AG04449 (cell line): ENCODE measurements at regions not wholly inside any gene's neighbourhood (a gene's known extent, or its start where the extent isn't known, plus 50 kb on each side); places are given as distances from the start of the nearest gene placed in this dataset.

Source experiments
- CTCF ChIA-PET: fragments of 350-600 bp; formaldehyde crosslinking; extraction: SDS; loops from one replicate; lab custom pipeline; 2021; ENCODE audit warnings: antibody characterized with exemption; lab: Yijun Ruan, JAX
- POLR2A ChIA-PET: fragments of 400-600, 350-600 bp; formaldehyde crosslinking; extraction: SDS; loops from one replicate; lab custom pipeline; 2020; ENCODE audit warnings: antibody characterized with exemption, inconsistent platforms; lab: Yijun Ruan, JAX
- DNase-seq: peaks from one replicate; pipeline ENCODE4 v3.0.0-alpha.2; 2010; ENCODE audit warnings: low read depth, low spot score
- H3K4me3 ChIP-seq: 2 replicates; pipeline ENCODE4 v1.5.1; 2011; ENCODE audit warnings: low read depth, mild to moderate bottlenecking, control low read depth, low read length
- CTCF ChIP-seq: IDR thresholded peaks from one replicate; pipeline ENCODE4 v1.5.1; 2011; ENCODE audit warnings: mild to moderate bottlenecking, moderate library complexity, low read length, control low read depth, inconsistent platforms; ENCODE audit not compliant: insufficient read depth; ENCODE audit errors: missing control alignments

- H3K4me3 ChIP-seq: no peak overlapping the region
- POLR2A ChIA-PET: no interaction called here
- CTCF ChIA-PET: no interaction called here
Measured at GRCh38 chr12:115449526-115449925, 765.6 kb upstream of the TBX3 start.

GRCh38 chr12:115444346-115444745, 760.4 kb upstream of the TBX3 start:
- DNase-seq: no peak
- CTCF ChIA-PET: interaction anchor here (0.9 kb wide), 1 partner anchor 13 kb away, joined by 3 read pairs; no protein-coding TSS in a partner anchor
- TF ChIP-seq CTCF: no peak
- H3K4me3 ChIP-seq: no peak overlapping the region
- POLR2A ChIA-PET: no interaction called here

More at GRCh38 chr12:115449526-115449925, 765.6 kb upstream of the TBX3 start:
- no peak for DNase-seq
- no peak for TF ChIP-seq CTCF

- POLR2A ChIA-PET: no interaction called here
Measured at GRCh38 chr12:115443351-115443938, 759.5 kb upstream of the TBX3 start.

DNA sequence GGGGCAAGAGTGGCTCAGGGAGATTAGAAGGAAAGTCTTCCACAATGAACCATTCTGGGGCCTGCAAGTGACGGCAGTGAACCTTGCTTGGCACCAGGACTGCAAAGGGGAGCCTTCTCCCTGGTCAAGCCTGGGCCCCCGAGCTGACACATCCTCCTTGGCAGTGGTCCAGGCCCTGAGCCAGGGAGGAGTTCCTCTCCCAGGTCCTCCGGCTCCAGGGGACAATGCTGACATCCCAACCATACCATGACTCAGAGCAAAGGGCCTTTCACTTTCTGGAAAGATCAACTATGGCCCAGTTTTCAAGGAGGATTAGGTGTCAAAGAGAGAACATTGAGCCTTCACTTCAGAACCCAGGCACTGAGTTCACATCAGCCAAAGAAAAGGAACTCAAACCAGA, 756.5 kb upstream of the TBX3 start:
- POLR2A ChIA-PET: no interaction called here
- no peak for TF ChIP-seq CTCF
- CTCF ChIA-PET: no interaction called here
- H3K4me3 ChIP-seq: no peak overlapping the region
- peak; percentile 14 for DNase-seq

More at GRCh38 chr12:115443351-115443938, 759.5 kb upstream of the TBX3 start:
- DNase-seq: no peak
- H3K4me3 ChIP-seq: no peak overlapping the region
- no peak for TF ChIP-seq CTCF
- CTCF ChIA-PET: no interaction called here

DNA sequence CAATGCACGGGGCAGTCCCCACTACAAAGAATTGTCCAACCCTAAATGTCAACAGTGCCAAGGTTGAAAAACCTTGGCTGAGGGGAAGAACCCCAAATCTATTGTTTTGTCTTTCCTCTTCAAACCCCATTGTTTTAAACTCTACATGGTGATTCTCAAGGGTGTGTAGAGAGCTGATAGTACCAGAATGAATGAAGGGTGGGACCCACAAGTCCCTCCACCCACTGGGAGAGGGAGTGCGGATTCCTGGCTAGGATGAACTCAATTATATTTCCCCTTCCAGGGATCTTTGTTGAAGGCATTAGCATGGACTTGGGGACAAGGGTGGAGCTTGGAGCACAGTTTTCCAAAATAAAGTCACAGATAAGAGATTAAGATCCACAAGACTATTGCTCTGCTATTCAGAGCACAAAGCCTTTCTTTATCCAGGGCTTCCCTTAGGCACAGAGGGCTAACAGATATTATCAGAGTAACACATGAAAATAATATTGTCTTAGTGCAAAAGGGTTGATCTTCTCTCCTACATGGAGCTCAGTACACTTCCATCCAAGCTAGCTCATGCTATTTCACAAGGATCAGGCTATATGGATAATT, 755.1 kb upstream of the TBX3 start:
- CTCF ChIA-PET: no interaction called here

DNA sequence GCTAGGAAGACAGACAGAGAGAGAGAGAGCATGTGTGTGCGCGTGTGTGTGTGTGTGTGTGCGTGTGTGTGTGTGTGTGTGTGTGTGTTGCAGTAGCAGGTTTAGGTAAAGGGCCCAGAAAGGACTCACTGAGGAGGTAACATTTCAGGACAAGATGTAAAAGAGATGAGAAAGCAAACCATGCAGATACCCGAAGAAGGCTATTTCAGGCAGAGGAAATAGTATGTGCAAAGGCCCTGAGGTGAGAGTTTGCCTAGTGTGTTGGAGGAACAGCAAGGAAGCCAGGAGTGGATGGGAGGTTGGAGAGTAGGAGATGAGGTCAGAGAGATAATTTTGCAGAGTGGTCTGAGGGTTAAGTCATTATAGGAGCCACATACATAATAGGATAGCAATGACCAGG, 754.3 kb upstream of the TBX3 start:
- ChIA-PET POLR2A (no interaction called here), CTCF (no interaction called here)
- H3K4me3 ChIP-seq: no peak overlapping the region
- TF ChIP-seq CTCF: no peak
- no peak for DNase-seq

More for the DNA sequence above, 755.1 kb upstream of the TBX3 start:
- H3K4me3 ChIP-seq: no peak overlapping the region
- no peak for TF ChIP-seq CTCF
- POLR2A ChIA-PET: no interaction called here
- DNase-seq: no peak
